A204.1 (cell line): ENCODE measurements at regions not wholly inside any gene's neighbourhood (a gene's known extent, or its start where the extent isn't known, plus 50 kb on each side); places are given as distances from the start of the nearest gene placed in this dataset.
"Not testable (repeated sequence)": the region's sequence is repeated elsewhere in the genome, so short reads cannot be mapped to it uniquely, and the experiment has no call there.

Source experiments
- FAIRE-seq: peaks from 2 replicates; lab custom pipeline; 2012; peaks lifted over from hg19 to GRCh38; lab: Jason Lieb, UNC

DNA sequence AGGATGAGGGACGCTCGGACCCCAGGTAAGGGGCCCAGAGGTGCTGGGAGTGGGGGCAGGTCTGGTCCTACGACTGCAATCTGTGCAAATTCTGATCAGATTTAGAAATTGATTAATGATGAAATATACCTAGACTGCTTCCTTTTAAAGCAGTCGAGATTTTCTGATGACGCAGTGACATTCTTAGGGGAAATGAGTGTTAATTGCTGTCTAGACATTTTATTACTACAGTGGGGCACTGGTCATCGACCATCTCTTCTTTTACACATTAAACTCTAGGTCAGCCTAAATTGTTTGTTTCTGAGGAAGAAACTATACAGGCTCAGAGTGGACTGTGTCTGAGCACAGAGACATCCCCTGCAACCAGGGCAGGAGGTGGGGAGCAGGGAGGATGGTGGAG lies 154.4 kb upstream of the SALL3 start:
- FAIRE-seq = no peak

DNA sequence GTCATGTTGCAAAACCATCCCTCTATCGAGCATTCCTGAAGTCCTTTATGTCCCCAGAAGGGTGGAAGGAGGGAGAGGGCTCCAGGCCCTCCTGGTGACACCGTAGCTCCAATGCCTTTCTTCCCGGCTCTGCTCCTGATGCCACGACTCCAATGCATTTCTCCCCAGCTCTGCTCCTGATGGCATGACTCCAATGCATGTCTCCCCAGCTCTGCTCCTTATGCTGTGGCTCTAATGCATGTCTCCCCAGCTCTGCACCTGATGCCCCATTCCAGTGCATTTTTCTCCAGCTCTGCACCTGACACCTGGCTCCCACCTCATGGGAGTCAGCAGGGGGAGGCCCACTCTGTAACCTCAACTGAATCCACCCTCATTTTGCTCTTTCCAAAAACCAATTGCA lies 153.0 kb upstream of the SALL3 start:
- FAIRE-seq = no peak

DNA sequence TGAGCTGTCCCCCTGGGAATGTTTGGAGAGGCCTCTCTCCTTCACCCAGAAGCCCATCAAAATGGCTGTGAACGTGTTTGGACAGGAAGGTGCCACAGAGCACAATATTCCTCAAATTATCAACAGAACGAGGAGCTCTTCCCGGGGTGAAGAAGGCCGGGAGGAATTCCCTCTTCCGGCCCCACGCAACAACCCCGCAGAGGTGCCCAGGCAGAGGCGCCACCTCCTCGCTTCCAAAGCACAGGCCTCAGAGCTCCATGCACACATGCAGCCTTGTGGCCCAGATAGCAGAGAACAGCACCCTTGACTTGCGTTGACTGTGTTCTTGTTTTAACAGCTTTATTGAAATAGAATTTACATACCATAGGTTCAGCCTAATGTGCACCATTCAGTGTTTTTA lies 152.5 kb upstream of the SALL3 start:
- no peak for FAIRE-seq

DNA sequence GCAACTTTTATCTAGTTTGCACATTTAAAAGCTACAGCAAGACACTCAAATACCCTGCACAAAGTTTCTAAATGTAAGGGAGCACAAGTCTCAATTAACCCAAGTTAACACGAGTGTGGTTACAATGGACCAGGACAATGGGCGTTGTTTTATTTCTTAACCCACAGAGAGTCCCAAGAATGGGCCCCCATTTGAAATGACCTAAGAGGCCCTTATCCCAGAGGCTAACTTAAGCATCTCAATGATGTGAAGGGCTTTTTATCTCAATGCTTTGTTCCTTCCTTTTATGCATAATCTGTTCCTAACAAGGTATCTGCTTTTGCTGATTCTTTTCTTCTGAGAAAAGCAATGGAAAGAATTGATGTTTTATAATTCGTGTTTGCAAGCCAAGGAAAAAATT lies 151.5 kb upstream of the SALL3 start:
- no peak for FAIRE-seq

DNA sequence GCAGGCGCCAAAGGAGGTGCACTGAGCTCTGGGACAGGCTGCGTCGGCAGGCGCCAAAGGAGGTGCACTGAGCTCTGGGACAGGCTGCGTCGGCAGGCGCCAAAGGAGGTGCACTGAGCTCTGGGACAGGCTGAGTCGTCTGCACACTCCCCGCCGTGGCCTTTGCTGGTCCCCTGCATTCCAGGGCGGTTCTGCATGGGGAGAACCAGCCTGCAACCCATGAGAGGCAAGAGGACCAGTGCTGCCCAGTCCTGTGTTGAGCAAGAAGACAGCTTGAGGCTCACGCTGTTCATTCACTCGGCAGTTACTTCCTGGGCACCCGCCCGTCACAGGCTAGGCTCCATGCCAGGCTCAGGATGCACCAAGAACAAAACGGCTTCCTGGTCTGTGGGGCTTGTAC lies 150.6 kb upstream of the SALL3 start:
- not testable (repeated sequence) for FAIRE-seq

DNA sequence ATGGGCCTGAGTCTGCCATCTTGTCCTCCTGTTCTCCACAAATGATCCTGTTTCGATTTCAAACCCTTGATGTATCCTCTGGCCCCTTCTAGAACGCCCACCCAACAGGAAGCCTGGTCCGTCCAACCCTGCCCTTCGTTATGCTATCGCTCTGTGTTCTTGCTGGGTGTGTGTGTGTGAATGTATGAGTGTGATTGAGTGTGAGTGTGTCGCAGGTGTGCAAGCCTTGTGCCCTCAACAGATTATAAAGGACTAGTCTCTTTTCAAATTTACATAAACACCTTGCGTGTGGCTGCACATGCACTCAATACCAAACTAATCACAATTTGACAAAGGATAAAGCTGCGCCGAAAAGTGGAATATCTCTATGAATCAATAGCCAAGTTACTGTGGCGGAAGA lies 149.5 kb upstream of the SALL3 start:
- no peak for FAIRE-seq

DNA sequence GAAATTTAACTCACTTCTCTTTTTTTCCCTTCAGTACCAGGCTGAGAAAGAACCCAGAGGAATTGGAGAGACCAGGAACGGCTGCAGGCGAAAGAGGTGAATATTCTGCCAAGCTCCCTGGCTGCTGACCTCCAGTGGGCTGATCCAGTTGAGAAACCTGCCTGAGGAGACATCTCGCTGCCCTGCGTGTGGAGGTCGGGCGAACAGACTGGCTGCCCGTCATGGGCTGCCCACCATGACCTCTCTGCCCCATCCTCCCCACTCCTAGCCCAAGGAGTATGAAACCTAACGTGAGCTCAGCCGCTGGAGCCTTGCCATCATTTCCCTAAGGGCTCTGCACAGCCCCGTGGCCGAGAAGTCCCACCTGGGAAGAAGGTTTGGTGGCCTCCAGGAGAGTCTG lies 148.8 kb upstream of the SALL3 start:
- no peak for FAIRE-seq

DNA sequence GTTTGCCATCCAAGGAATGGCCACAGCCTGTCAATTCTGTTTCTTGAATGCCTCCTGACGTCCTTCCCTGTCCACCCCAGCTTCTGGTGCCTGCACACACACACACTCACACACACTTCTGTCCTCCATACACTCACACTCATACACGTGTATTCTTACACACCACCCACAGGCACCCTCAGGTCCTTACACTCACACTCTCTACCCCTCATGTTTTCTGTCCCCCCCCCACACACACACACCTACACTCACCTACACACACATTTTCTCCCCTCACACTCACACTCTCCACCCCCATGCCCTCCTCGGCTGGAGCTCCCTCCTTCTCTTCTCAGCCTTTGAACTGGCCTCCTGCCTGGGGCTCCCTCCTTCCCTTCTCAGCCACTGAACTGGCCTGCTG lies 148.0 kb upstream of the SALL3 start:
- FAIRE-seq = no peak

DNA sequence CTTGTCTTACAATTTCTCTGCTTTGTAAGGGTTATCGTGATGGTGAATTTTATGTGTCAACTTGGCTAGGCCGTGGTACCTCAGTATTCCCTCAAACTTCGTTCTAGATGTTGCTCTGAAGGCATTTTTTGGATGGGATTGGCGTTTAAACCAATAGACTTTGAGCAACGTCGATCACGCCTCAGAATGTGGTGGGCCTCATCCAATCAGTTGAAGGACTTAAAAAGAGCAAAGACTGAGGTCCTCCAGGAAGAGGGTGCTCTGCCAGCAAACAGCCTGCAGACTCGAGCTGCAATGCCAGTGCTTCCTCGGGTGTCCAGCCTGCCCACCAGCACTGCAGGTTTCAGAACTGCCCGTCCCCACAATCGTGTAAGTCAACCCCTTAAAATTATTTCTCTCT lies 145.8 kb upstream of the SALL3 start:
- FAIRE-seq = no peak

DNA sequence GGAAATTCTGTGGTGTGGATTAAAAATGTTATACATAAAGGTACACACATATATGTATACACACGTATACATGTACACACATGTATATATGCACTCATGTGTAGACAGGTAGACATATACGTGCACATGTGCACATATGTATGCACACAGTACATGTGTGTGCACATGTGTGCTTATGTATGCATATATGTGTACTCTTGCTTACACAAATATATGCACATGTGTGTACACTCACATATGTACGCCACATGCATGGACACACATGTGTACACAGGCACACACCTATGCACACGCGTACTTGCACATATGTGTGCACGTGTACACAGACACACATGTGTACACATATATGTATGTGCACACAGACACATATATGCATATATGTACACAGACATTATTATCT lies 142.8 kb upstream of the SALL3 start:
- no peak for FAIRE-seq

DNA sequence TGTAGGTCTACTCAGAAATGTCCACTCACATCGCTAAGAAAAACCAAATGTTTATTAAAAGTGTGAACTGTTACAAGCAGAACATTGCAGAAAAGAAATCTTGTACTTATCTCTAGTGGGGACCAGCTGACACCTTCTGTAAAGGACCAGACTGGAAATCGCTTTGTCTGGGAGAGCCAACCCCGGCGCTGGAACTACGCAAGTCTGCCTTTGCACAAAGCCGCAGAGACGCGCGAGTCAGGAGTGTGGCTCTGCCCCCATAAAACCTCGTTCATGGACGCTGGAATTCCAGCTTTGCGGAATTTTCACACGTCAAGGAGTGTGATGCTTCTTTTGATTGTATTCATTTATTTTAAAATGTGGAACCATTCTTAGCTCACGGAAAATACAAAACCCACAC lies 141.9 kb upstream of the SALL3 start:
- no peak for FAIRE-seq

DNA sequence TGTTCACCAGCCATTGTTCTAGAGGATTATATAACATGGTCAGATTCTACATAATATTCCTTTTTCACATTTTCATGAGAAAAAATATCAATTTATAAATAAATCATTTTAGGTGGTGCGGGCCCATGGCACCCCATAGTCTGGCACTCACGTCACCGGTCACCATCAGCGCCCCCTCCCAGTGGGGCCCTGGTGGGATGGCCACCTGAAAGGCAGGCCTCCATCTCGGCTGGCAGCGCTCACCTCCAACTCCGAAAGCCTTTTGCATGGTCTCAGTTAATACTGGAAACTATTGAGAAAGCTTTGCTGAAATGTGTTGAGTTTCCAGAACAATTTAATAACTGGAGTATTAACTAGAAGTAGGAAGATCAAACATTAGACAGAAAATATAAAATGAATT lies 141.4 kb upstream of the SALL3 start:
- FAIRE-seq = no peak

DNA sequence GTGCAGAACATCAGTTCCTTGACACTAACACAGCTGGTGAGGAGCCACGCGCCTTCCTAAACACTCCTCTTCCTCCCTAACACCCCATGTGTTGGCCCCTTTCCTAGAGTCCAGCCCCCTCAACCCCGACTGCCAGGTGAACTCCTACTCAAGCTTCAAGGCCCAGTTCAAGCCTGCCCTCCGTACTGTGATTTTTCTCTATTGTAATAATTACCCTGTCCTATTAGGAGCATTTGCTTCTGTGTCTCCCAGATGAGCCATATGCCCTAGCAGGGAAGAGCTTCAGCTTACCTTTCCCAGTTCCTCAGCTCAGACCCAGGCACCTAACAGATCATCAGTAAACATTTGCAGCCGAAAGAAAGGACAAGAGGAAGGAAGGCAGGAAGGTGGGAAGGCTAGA lies 130.6 kb upstream of the SALL3 start:
- no peak for FAIRE-seq

DNA sequence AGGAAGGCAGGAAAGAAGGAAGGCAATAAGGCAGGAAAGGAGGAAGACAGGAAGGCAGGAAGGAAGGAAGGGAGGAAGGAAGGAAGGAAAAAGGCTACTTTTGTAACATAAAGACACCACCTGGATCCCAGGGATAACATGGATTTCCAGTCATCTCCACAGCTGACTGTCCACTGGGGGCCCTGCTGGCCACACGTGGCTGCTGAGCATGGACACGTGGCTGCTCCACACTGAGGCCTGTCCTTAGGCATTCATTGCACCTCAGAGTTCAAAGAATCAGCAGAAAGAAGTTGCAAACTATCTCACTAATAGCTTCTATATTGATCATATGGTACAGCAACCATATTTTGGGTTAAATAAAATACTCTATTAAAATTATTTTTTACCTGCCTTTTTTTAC lies 130.2 kb upstream of the SALL3 start:
- FAIRE-seq = no peak

DNA sequence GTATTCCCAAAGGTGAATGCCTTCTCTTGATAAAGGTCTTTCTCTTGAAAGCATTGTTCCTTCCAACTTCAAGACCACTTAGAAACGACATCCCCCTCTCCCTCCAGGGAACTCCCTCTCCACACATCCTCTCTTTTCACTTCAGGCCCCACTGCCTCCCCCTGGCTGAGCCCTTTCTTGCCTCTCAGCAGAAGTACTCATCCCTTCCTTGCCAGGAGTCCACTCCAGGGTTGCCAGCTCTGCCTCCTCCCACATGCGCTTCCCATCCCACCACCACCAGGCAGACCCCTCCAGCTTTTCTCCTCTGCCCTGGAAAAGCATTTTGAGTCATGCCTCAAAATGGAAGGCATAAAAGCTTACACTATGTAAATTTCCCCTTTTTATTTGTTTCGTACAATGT lies 126.3 kb upstream of the SALL3 start:
- no peak for FAIRE-seq

DNA sequence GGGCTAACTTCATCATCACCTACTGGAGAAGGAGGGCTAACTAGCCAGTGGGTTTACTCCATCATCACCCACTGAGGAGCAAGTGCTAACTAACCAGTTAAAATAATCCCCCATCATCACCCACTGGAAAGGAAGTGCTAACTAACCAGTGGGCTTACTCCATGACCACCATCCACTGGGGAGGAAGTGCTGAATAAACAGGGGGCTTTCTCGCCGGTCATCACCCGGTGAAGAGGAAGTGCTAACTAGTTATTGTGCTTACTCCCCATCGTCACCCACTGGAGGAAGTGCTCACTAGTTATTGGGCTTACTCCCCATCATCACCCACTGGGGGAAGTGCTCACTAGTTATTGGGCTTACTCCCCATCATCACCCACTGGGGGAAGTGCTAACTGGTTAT lies 124.4 kb upstream of the SALL3 start:
- no peak for FAIRE-seq

DNA sequence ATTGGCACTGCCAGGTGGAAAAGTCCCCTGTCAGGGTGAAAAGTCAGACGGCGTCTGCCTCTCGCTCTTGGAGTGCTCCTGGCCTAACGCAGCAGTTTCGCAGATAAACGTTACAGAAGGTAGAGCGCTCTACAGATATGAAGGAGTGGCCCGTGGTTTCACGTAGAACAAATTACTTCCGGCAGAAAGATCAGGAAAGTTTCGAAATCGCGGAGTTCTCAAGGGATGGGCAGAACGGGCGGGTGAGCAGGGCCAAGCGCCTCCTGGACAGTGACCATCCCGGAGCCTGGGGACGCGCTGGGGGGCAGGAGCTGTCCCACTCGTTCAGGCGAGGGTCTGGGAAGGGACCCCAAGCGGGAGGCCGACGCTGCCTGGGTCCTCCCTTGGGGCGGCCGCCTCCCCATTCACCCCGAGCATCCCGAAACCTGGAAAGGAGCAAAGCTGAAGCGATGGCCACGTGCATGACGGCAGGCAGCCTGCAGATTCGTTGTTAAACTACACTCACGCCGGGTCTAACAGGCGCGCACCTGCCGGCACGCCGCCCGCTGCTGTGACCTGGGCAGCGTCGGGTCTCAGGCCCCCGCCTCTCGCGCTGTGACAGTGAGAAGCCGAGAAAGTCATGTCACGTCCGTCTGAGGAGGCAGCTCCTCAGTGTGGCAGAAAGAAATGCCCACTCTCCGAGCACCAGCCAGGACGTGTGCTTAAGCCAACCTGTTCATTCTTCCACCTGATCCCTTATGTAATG lies 122.9 kb upstream of the SALL3 start:
- FAIRE-seq = no peak

DNA sequence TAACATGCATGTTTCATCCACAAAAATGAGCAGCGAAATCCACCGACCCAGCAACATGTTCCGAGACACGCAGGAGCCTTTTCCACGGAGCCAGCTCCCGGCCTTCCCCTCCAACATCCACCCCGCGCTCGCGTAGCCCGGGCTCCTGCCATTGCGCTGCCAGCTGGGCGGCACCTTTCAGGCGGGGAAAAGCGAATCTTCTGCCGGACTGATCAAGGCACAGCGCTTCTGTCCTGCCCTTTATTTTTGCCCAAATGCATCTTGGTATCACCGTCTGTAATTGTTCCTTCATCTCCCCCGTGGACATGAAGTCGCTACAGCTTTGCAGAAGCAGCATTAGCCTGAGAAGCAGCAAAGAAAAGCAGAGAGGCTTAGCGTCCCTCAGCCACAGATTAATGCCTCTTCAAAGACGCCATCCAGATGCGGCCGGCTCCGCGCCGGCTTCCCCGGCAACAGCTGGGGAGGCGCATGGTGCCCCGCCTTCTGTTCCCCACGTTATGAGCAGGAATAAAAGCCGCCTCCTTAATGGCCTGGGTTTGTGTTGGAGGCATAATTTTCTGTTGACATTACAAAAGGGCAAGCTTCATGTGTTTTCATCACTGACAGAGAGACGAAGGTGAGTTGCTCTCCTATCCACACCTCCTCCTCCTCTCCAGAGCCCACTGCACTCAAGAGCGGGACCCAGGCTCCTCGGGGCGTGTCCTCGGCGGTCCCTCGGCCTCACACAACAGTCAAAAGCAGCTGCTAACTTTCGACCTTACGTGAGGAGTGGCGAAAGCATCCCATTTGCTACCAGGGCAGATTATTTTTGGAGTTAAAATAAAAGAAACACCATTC lies 122.1 kb upstream of the SALL3 start:
- no peak for FAIRE-seq

DNA sequence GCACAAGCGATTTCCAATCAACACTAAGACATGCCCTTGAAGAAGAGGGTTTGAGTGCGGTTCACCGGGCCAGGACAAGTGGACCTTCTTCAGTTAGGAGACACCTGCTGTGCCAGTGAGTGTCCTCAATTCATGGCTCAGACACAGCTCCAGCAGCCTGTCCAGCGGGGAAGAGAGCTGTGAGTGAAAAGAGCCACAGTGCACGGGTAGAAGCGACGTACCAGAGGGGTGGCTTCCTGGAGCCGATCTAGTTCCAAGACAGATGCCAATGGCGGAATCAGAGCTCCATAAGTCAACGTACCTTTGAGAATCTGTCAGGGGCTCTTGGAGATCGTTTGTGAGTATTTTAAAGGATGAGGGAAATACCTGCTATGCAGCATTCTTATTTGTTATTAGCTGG lies 119.9 kb upstream of the SALL3 start:
- FAIRE-seq = no peak

DNA sequence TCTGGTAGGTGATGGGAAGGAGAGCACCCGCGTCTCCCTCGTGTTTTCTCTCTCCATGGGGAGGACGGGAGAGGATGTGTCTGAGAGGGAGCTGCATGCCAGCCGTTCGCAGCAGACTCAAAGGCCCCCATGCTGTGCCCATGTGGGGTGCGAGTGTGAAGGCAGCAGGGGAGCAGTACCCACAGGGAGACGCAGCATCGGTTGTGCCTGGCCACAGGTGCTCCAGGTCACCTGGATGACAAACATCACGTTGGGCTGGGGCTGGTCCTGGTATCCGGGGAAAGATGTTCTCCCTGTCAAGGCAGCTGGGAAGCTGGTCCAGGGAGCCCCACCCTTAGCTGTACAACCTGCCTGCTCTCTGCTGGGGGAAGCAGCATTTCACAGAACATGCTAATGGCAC lies 119.5 kb upstream of the SALL3 start:
- no peak for FAIRE-seq

DNA sequence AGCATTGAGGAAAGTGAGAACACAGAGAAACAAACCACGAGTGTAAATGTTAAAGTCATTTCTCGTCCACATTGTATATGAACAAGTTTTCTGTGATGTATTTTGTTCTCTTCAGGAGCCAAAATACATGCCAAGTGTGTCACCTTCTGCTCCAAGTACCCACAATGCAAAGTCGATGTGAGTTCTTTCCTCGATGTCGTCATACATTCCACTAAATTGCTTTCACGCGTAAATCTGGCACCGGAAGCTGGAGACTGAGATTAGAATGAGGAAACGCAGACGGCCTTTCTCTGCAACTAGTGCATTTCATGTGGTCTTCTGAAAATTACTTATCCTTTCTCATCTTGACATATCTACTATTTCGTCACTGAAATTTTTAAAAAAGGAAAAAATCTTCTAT lies 118.5 kb upstream of the SALL3 start:
- FAIRE-seq = no peak

DNA sequence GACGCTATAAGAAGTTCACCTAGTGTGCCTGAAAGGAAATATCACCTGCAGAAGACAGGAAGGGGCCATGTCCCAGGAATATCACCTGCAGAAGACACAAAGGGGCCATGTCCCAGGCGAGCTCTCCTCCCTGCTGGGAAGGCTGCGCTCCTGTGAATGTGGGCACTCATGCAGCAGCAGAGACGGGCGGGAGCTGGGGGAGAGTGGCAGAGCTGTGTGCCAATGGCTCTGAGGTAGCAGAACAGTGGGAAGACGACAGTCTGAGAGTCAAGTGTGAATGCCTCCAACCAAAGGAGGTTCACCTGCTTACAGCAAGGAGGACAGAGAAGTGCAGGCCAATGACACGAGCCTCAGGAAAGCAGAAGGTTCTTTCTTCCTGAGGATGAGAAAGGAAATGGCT lies 117.9 kb upstream of the SALL3 start:
- no peak for FAIRE-seq

DNA sequence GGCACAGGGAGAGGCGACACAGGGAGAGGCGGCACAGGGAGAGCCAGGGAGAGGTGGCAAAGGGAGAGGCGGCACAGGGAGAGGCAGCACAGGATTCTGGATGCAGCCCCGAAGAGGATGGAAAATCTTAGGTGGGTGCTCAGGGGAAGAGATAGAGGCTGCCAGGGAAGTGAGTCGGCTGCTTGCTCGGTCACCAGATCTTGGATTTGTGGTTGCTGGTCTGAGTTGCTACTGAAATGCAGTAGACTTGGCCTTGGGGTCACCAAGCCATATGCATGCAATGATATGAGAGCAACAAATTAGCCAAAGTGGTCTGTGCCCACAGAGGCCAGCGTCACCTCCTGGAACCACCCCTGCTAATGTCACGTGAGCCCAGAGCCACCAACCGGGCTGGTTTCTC lies 117.2 kb upstream of the SALL3 start:
- FAIRE-seq = no peak

DNA sequence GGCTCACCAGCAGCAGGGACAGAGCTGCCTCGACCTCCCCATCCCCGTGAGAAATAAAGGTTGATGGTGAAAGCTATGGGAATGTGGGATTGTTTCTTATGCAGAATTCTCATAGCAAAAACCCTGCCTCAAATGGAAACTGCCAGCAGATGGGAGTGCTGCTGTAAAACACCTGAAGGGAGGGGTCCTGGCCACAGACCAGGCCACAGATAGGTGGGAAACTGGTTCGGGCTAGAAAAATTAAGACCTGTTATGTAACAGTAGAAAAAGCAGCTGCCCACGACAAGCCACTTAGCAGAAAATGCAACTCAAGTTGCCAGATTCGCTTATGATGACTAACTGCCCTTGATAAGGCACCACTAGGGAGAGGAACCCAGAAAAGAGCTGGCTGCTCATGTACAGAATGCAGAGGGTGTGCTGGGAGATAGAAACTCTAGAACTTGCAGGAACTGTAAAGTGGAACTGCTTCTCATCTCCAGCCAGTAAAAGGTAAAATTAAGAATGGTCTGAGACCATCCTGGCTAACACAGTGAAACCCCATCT lies 114.5 kb upstream of the SALL3 start:
- FAIRE-seq = no peak
